GOT3 (cell line): ENCODE measurements at regions not wholly inside any gene's neighbourhood (a gene's known extent, or its start where the extent isn't known, plus 50 kb on each side); places are given as distances from the start of the nearest gene placed in this dataset.

Experiments used
- DNase-seq: peaks from one replicate; lab custom pipeline; 2025; ENCODE audit warnings: mixed read lengths; lab: John Stamatoyannopoulos, UW

DNA sequence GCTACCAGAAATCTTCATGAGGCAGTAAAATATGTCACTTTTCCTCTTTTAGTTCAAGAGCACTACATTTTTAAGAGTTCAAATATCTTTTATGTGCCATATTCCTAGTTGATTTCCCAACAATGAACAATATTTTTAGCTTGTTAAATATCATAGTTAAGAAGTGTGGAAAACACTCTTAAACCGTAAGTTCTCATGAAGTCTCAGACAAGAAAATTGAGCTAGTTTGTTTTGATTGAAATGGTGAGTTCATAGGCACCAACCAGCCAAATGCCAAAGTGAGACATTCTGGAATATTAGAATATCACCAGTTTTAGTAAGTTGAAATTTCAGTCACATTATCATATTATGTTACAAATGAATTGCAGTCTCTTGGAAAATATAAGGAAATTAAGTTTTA, 277.2 kb upstream of the HSF2 start:
- no peak for DNase-seq

DNA sequence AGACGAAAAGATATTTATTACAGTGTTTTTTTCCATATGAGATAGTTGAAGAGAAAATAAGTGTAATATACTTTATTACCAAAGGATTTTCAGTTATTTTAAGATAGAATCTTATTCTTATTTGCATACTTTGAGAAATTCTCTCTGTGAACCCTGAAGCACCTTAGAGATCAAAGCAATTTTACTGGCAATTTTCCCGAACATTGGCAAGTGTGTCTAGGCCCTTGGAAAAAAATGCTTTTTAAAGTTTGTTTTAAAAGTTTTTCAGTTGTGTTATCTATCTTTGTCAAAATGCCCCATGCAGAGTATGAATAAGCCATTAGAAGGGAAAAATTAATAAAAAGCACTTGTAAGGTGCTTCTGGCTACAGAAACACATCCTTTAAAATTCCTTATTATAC, 276.8 kb upstream of the HSF2 start:
- DNase-seq, result no peak

GRCh38 chr6:122124908-122125307, 274.5 kb upstream of the HSF2 start:
- DNase-seq, result no peak

DNA sequence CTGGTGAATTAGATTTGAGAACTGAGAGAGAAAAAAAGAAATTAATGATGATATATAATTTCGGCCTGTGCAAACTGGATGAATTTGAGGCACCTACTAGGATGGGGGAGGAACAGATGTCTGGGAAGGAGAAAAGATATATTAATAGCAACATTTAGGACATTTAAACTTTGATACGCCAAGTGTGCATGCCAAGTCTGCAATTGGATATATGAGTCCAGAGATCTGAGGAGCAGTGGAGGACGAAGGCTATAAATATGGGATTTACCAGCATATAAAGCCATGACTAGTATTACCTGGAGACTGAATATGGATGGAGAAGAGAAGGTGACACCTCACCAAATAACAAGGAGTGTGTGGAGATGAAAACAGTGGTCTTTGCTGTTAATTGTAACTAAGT, 272.6 kb upstream of the HSF2 start:
- no peak for DNase-seq

DNA sequence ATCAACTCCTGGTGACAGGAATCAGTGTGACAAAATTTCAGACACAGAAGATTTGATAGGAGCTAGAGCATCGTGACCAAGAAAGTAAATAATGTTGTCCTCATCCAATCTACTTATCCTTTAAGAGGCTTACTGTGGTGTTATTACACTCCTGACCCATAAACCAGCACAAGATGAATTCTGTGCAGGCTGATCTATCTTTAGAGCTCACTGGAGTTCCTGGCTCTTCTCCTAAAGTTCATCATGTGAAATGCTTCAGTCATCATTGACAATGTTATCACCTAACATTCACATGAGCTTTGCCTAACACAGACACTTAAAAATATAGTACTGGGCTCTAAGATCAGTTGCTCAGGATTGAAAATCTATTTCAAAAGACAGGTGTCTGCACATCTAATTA, 271.0 kb upstream of the HSF2 start:
- DNase-seq, result no peak

- DNase-seq, result no peak
Observed at GRCh38 chr6:122129313-122130025, 270.0 kb upstream of the HSF2 start.

- DNase-seq, result no peak
Observed at GRCh38 chr6:122130026-122130348, 269.5 kb upstream of the HSF2 start.

GRCh38 chr6:122130518-122130917, 268.9 kb upstream of the HSF2 start:
- no peak for DNase-seq

DNA sequence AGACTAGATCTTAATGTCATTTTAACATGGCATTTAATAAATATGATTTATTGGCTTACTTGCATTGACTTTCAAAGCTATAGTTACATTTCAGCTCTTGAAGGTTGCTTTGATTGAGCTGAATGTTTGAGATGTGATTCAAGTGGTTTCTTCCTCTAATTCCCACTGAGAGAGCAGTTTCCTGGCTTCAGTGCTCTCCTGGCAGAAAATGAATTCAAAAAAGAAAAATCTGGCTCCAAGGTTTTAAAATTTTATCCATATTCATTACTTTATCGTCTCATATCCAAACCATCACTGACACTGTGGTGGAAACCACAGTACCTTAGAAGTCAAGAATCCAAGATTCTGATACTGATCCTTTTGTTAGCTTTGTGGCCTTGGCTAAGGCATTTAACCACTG, 263.1 kb upstream of the HSF2 start:
- no peak for DNase-seq

GRCh38 chr6:122140031-122140430, 259.4 kb upstream of the HSF2 start:
- no peak for DNase-seq

GRCh38 chr6:122141246-122141645, 258.2 kb upstream of the HSF2 start:
- DNase-seq, result no peak

DNA sequence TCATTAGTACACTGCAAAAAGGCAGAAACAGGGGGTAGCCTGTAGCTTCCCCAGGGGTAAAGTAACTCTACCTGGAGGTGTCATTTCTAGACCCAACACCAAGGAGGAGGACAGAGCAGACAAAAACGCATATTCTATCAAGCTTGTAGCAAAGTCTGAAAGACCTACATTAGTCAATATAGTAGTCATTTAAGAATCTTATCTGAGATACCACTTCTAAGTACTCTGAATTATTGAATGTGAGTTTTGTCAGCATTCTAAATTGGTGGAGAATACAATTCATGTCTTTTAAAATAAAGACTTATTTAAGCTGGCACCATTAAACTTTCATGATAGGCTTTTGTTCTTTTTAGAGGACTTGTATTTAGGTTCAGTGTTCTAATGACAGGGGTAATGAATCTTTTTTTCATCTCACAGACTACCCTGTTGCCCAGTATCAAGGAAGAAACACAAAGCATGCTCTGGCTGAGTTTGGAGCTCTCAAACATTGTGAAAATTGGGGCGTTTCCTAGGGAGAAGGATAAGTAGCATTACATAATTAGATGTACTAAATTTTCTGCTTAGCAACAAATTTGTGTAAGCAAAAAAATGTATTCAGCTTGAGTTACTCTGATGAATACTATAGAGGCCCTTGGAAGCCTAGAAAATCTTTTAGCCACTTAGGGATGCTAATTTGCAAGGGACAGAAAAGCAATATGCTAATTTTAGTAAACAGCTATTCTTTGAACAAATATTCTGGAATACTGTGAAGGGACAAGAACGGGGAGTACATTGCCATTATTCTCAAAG, 255.4 kb upstream of the HSF2 start:
- no peak for DNase-seq

GRCh38 chr6:122145246-122145645, 254.2 kb upstream of the HSF2 start:
- DNase-seq, result no peak

- DNase-seq, result no peak
Observed at GRCh38 chr6:122145741-122146240, 253.7 kb upstream of the HSF2 start.

- no peak for DNase-seq
Observed at GRCh38 chr6:122147291-122147690, 252.2 kb upstream of the HSF2 start.

- no peak for DNase-seq
Observed at GRCh38 chr6:122151066-122151465, 248.4 kb upstream of the HSF2 start.

DNA sequence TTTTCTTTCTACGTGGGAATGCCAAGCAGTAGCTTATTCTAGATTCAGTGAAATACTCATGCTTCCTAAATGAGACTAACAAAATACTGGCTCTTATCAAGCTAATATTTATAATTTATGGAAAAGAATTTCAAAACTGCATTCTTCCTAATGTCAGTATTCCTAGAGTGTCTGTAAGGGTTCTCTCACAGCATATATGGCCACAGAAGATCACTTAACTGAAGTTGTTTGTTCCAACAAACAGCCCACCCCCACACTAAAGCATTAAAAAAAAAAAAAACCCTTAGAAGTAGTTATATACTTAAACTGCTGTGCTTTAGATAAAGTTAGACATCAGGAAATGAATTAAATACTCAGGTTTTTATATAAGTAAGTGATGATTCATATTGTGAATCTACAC, 247.7 kb upstream of the HSF2 start:
- no peak for DNase-seq

DNA sequence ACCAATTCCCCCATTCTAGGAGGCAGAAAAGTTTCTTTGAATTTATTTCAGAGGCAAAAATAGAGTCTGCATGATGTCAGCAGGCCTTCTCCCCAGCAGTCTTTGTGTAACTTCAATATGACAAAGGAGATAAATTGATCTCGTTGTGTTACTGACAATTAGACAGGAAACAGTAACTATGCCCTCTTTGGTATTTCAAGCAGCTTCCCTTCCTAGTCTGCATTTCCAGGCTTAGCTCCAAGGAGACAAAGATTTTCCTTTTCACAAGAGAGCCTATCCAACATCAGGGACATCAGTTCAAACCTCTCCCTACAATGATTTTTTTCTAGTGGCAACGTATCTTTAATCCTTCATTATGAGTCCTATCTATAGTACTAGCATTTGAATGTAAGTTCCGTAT, 245.9 kb upstream of the HSF2 start:
- DNase-seq, result no peak

- DNase-seq, result no peak
Observed at GRCh38 chr6:122154155-122154554, 245.3 kb upstream of the HSF2 start.

GRCh38 chr6:122154912-122155575, 244.4 kb upstream of the HSF2 start:
- DNase-seq, result no peak

DNA sequence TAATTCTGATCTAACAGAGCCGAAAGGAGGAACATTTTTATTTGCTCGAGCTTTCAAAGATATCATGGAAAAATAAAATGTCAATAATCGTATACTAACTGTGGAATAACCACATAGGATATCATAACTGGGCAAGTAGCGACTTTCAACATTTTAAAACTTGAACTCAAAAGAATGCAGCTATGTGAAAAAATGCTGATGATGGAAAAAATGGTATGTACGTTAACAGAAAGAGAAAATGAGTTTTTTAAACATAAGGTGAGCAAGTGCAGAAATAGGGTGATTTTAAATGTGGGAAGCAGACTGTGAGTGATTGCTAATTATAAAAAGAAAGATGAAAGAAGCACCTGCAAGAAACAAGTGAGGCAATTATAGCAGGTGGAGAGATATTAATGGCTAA, 238.3 kb upstream of the HSF2 start:
- DNase-seq, result no peak

DNA sequence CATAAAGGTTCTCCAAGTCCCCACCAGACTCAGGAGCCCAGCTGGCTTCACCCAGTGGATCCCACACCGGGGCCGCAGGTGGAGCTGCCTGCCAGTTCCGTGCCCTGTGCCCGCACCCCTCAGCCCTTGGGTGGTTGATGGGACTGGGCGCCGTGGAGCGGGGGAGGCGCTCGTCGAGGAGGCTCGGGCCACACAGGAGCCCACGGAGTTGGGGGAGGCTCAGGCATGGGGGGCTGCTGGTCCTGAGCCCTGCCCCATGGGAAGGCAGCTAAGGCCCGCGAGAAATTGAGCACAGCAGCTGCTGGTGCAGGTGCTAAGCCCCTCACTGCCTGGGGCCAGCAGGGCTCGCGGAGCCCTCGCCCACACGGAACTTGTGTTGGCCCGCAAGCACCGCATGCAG, 234.4 kb upstream of the HSF2 start:
- no peak for DNase-seq

DNA sequence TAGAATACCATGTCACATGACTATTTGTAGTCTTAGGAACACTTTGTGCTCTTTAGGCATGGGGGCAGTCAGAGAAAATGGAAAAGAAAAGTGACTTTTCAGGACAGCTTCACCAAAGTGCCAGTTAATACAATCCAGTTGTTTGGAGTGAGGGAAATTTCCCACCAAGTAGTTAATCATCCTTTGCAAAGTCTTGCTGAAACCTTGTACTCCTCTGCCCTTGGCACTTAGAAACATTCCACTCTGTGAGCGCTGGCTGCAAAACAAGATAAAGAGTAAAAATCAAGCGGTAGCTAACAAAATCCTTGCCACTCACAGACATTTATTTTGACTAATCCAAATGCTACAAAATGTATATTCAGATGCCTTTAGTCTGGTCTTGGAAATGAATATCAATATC, 229.2 kb upstream of the HSF2 start:
- no peak for DNase-seq
